Thoracic aorta (tissue), 2 donors: ENCODE measurements at regions not wholly inside any gene's neighbourhood (a gene's known extent, or its start where the extent isn't known, plus 50 kb on each side); places are given as distances from the start of the nearest gene placed in this dataset.

ENCODE experiments used
- ATAC-seq: fragments of 150-250 bp; one replicate; pipeline ENCODE4 v1.8.0; 2017; ENCODE audit warnings: low read depth; ENCODE audit not compliant: insufficient number of reproducible peaks, low FRiP score
- DNase-seq: peaks from one replicate; pipeline ENCODE4 v3.0.0-alpha.2; 2020; ENCODE audit warnings: low spot score
- H3K27ac ChIP-seq, 2 donors: fragments of 200-600 bp; sonication (generic); 1 replicate in 1 of 2; 2 replicates in 1 of 2; pipeline ENCODE4 v1.5.1; 2016; ENCODE audit warnings: mild to moderate bottlenecking in 2 of 2, moderate library complexity in 2 of 2
- H3K27me3 ChIP-seq: fragments of 200-600 bp; sonication (generic); replicated peaks from 2 replicates; pipeline ENCODE4 v1.6.0; 2016; ENCODE audit warnings: mild to moderate bottlenecking; ENCODE audit not compliant: insufficient read depth
- H3K36me3 ChIP-seq: fragments of 200-600 bp; sonication (generic); one replicate; pipeline ENCODE4 v1.5.1; 2016
- H3K4me1 ChIP-seq, 2 donors: fragments of 200-600 bp; sonication (generic); 1 replicate in 1 of 2; 2 replicates in 1 of 2; pipeline versions ENCODE4 v1.5.1 to v1.6.0; 2016; ENCODE audit warnings: low read depth in 2 of 2, mild to moderate bottlenecking in 1 of 2; ENCODE audit not compliant: control insufficient read depth in 1 of 2
- H3K4me3 ChIP-seq: fragments of 200-600 bp; sonication (generic); 2 replicates; pipeline ENCODE4 v1.5.1; 2016; ENCODE audit warnings: mild to moderate bottlenecking
- H3K9me3 ChIP-seq: fragments of 200-600 bp; sonication (generic); 2 replicates; pipeline ENCODE4 v1.5.1; 2016
- CTCF ChIP-seq: fragments of 200-600 bp; sonication (generic); IDR thresholded peaks from one replicate; pipeline ENCODE4 v1.5.1; 2019; ENCODE audit warnings: antibody characterized with exemption

DNA sequence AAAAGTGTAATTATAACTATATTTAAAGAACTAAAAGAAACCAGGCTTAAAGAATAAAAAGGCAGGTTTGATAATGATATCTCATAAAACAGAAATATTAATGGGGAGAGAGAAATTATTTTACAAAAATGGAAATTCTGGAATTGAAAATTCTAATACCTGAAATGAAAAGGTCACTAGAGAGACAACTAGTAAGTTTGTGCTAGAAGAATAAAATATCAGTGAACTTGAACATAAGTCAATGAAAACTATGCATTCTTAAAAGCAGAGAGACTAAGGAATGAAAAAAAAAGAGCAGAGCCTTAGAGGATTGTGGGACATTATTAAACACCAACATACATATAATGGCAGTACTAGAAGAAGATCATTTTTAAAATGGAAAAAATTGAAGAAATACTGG is 1475.0 kb upstream of the ZEB2 start:
- H3K4me1 ChIP-seq: no peaks in the 10 kb centered on the region
- H3K36me3 ChIP-seq: no peaks in the 10 kb centered on the region
- H3K27me3 ChIP-seq: no peaks in the 10 kb centered on the region
- H3K27ac ChIP-seq: no peak overlapping the region
- ATAC-seq (no peak), DNase-seq (no peak)
- no peaks in the 10 kb centered on the region for H3K9me3 ChIP-seq
- no peak for TF ChIP-seq CTCF
- H3K4me3 ChIP-seq: no peak overlapping the region

GRCh38 chr2:145992572-145992971 is 1472.7 kb upstream of the ZEB2 start:
- Histone ChIP-seq H3K27ac (no peak overlapping the region), H3K27me3 (no peaks in the 10 kb centered on the region), H3K9me3 (no peaks in the 10 kb centered on the region), H3K36me3 (no peaks in the 10 kb centered on the region), H3K4me3 (no peak overlapping the region), H3K4me1 (no peaks in the 10 kb centered on the region)
- ATAC-seq (no peak), DNase-seq (no peak)
- TF ChIP-seq CTCF: no peak

- no peaks in the 10 kb centered on the region for H3K36me3 ChIP-seq
- peaks cover 0 to 9% of the 10 kb centered on the region in 2 donors for H3K4me1 ChIP-seq
- H3K4me3 ChIP-seq: no peak overlapping the region
- H3K27ac ChIP-seq: no peak overlapping the region
- DNase-seq (no peak), ATAC-seq (no peak)
- no peaks in the 10 kb centered on the region for H3K27me3 ChIP-seq
- no peaks in the 10 kb centered on the region for H3K9me3 ChIP-seq
- TF ChIP-seq CTCF: no peak
Measured at GRCh38 chr2:145987793-145988192, 1467.9 kb upstream of the ZEB2 start.

DNA sequence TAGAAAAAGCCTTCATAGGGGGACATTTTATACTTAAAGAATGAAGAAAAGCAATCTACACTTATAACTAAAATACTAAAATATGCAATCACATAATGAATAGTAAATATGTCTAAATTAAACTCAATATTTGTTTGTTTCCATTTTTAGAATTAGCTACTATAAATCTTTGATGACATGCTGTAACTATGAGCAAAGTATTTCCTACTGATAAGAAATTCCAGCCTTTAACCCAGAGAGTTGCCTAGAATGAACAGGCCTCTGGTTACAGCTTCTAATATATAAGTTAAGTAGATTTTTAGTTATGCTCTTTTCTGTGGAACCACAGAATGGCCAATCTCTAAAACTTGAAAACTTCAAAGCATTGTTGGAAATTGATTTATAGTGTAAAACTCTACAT is 1465.6 kb upstream of the ZEB2 start:
- ATAC-seq (no peak), DNase-seq (no peak)
- Histone ChIP-seq H3K4me1 (peaks cover 0 to 9% of the 10 kb centered on the region in 2 donors), H3K36me3 (no peaks in the 10 kb centered on the region), H3K9me3 (no peaks in the 10 kb centered on the region), H3K27me3 (no peaks in the 10 kb centered on the region), H3K4me3 (no peak overlapping the region), H3K27ac (no peak overlapping the region)
- no peak for TF ChIP-seq CTCF

DNA sequence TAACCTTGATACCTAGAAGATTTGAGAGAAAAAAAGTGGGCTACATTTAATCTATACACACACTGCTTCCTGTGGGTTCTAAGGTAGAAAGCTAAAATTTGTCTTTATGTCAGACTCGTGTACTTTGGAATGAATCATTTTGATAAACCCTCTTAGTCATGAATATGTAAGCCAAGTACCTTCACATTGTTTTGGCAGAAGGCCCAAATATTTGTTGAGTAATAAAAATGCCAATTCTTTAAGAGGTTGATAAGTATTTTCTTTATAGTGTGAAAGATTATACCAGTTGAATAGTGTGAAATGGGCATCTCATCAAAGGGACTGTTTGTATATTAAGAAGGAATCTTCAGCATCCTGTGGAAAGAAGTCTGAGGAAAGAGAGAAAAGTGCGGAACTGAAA is 1464.7 kb upstream of the ZEB2 start:
- Histone ChIP-seq H3K4me1 (peaks cover 0 to 9% of the 10 kb centered on the region in 2 donors), H3K27me3 (no peaks in the 10 kb centered on the region), H3K36me3 (no peaks in the 10 kb centered on the region), H3K9me3 (no peaks in the 10 kb centered on the region), H3K27ac (no peak overlapping the region), H3K4me3 (no peak overlapping the region)
- no peak for TF ChIP-seq CTCF
- DNase-seq (no peak), ATAC-seq (no peak)
